Transverse colon (tissue), 4 donors: ENCODE measurements at regions not wholly inside any gene's neighbourhood (a gene's known extent, or its start where the extent isn't known, plus 50 kb on each side); places are given as distances from the start of the nearest gene placed in this dataset.

Experiments
- DNase-seq: peaks from one replicate; pipeline ENCODE4 v3.0.0-alpha.2; 2019
- H3K27ac ChIP-seq, 4 donors: fragments of 200-600 bp; sonication (generic); 2 replicates each; pipeline ENCODE4 v1.5.1; 2016 to 2018; ENCODE audit warnings: inconsistent platforms in 4 of 4
- H3K27me3 ChIP-seq: fragments of 200-600 bp; sonication (generic); 2 replicates; pipeline ENCODE4 v1.5.1; 2017; ENCODE audit warnings: inconsistent platforms
- H3K36me3 ChIP-seq, 4 donors: fragments of 200-600 bp; sonication (generic); 2 replicates each; pipeline ENCODE4 v1.5.1; 2017 to 2019; ENCODE audit warnings: inconsistent platforms in 4 of 4
- H3K4me1 ChIP-seq, 4 donors: fragments of 200-600 bp; sonication (generic); 2 replicates each; pipeline ENCODE4 v1.5.1; 2017 to 2020; ENCODE audit warnings: inconsistent platforms in 4 of 4
- H3K4me3 ChIP-seq, 4 donors: fragments of 200-600 bp; sonication (generic); 1 replicate in 1 of 4; 2 replicates in 3 of 4; pipeline versions ENCODE4 v1.5.1 to v1.6.1; 2017 to 2019; ENCODE audit warnings: inconsistent platforms in 4 of 4
- H3K9me3 ChIP-seq, 2 donors: fragments of 200-600 bp; sonication (generic); 2 replicates each; pipeline ENCODE4 v1.5.1; 2017 to 2019; ENCODE audit warnings: inconsistent platforms in 2 of 2
- EP300 ChIP-seq: sonication (generic); formaldehyde crosslinking; IDR thresholded peaks from one replicate; pipeline ENCODE4 v1.6.1; 2017; ENCODE audit warnings: antibody characterized with exemption, low read depth
- POLR2A ChIP-seq: fragments of 450-650 bp; IDR thresholded peaks from one replicate; pipeline ENCODE4 v1.6.1; 2016; ENCODE audit warnings: antibody characterized with exemption, mild to moderate bottlenecking, moderate library complexity
- POLR2AphosphoS5 ChIP-seq, 3 donors: sonication (generic); formaldehyde crosslinking; IDR thresholded peaks; one replicate each; pipeline ENCODE4 v1.6.1; 2016; ENCODE audit warnings: antibody characterized with exemption in 3 of 3
- WGBS, 2 donors: methylation state at CpG; one replicate each; pipeline ENCODE4 v1.1.5; 2018; ENCODE audit warnings: low coverage in 1 of 2; 5-methylcytosine and 5-hydroxymethylcytosine counted together
- in situ Hi-C, 4 donors: fragments of 200-750 bp; cut with MboI; loops; one replicate each; pipeline versions ENCODE4 v1.15.0 to v1.15.1; 2017; ENCODE audit warnings: low sequenced_read_pairs in 3 of 4, low pct_ligation_motif_present in 1 of 4, low pct_unique_long_range_greater_than_20kb in 1 of 4
- intact Hi-C: fragments of 100-400 bp; cut with DNase I; formaldehyde crosslinking; loops from one replicate; pipeline ENCODE4 v1.15.1; 2023; ENCODE audit warnings: low total_unique reads
- TF ChIP-seq, protein P1 (sequence below), 5 experiments: fragments of 200-600 bp in 3 of 5; fragments of 450-650 bp in 2 of 5; sonication (generic) in 3 of 5; IDR thresholded peaks; 1 replicate in 2 of 5; 2 replicates in 3 of 5; pipeline ENCODE4 v1.5.1; 2016 to 2017; ENCODE audit warnings: antibody characterized with exemption in 5 of 5, inconsistent platforms in 3 of 5, mild to moderate bottlenecking in 2 of 5, moderate library complexity in 1 of 5

- no peaks in the 10 kb centered on the region for H3K27me3 ChIP-seq
- no peak for DNase-seq
- intact Hi-C loops, result no loop called here
- in situ Hi-C loops, result no loop called here
- H3K27ac ChIP-seq, result no peak overlapping the region
- no peak for TF ChIP-seq EP300
- TF ChIP-seq, protein P1, sequence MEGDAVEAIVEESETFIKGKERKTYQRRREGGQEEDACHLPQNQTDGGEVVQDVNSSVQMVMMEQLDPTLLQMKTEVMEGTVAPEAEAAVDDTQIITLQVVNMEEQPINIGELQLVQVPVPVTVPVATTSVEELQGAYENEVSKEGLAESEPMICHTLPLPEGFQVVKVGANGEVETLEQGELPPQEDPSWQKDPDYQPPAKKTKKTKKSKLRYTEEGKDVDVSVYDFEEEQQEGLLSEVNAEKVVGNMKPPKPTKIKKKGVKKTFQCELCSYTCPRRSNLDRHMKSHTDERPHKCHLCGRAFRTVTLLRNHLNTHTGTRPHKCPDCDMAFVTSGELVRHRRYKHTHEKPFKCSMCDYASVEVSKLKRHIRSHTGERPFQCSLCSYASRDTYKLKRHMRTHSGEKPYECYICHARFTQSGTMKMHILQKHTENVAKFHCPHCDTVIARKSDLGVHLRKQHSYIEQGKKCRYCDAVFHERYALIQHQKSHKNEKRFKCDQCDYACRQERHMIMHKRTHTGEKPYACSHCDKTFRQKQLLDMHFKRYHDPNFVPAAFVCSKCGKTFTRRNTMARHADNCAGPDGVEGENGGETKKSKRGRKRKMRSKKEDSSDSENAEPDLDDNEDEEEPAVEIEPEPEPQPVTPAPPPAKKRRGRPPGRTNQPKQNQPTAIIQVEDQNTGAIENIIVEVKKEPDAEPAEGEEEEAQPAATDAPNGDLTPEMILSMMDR (IDR thresholded peaks at IDR 0.05), result no peak
- no peak for TF ChIP-seq POLR2A
- TF ChIP-seq POLR2AphosphoS5 (IDR thresholded peaks at IDR 0.05), result no peak
- 73 to 100% methylated on average over 1 to 9 of the region's 9 CpGs for WGBS, 2 donors
- no peaks in the 10 kb centered on the region for H3K36me3 ChIP-seq
- H3K9me3 ChIP-seq, result no peaks in the 10 kb centered on the region
- no peak overlapping the region for H3K4me3 ChIP-seq
- H3K4me1 ChIP-seq, result no peaks in the 10 kb centered on the region
These were observed 144.7 kb upstream of the IQSEC1 start for GRCh38 chr3:13217736-13218540.

- Histone ChIP-seq H3K4me3 (no peak overlapping the region), H3K27ac (no peak overlapping the region), H3K9me3 (no peaks in the 10 kb centered on the region), H3K27me3 (no peaks in the 10 kb centered on the region), H3K4me1 (no peaks in the 10 kb centered on the region), H3K36me3 (no peaks in the 10 kb centered on the region)
- intact Hi-C loops (no loop called here), in situ Hi-C loops (no loop called here)
- TF ChIP-seq POLR2AphosphoS5 (IDR thresholded peaks at IDR 0.05) (no peak), EP300 (no peak), POLR2A (no peak)
- TF ChIP-seq, protein P1 (IDR thresholded peaks at IDR 0.05), result no peak
- WGBS, 2 donors, result 74 to 83% methylated on average over 1 to 2 of the region's 2 CpGs
- no peak for DNase-seq
These were observed 144.0 kb upstream of the IQSEC1 start for GRCh38 chr3:13217253-13217652.

GRCh38 chr3:13215940-13216546, 142.8 kb upstream of the IQSEC1 start:
- Histone ChIP-seq H3K4me3 (no peak overlapping the region), H3K27ac (no peak overlapping the region), H3K36me3 (no peaks in the 10 kb centered on the region), H3K4me1 (no peaks in the 10 kb centered on the region), H3K27me3 (no peaks in the 10 kb centered on the region), H3K9me3 (no peaks in the 10 kb centered on the region)
- intact Hi-C loops, result no loop called here
- no peak for DNase-seq
- TF ChIP-seq, protein P1 (IDR thresholded peaks at IDR 0.05), result no peak
- no peak for TF ChIP-seq POLR2A
- no peak for TF ChIP-seq POLR2AphosphoS5 (IDR thresholded peaks at IDR 0.05)
- no peak for TF ChIP-seq EP300
- WGBS, 2 donors, result 55% methylated on average over 8 of the region's 8 CpGs; no CpG with 5 or more reads in 1 of the 2 donors
- in situ Hi-C loops, result no loop called here

GRCh38 chr3:13214847-13215472, 141.7 kb upstream of the IQSEC1 start:
- Histone ChIP-seq H3K4me3 (no peak overlapping the region), H3K27me3 (no peaks in the 10 kb centered on the region), H3K9me3 (no peaks in the 10 kb centered on the region), H3K27ac (no peak overlapping the region), H3K36me3 (no peaks in the 10 kb centered on the region), H3K4me1 (no peaks in the 10 kb centered on the region)
- TF ChIP-seq POLR2AphosphoS5 (IDR thresholded peaks at IDR 0.05), result no peak
- TF ChIP-seq, protein P1 (IDR thresholded peaks at IDR 0.05), result no peak
- TF ChIP-seq EP300, result no peak
- no peak for TF ChIP-seq POLR2A
- WGBS, 2 donors, result 75 to 87% methylated on average over 8 to 15 of the region's 15 CpGs
- intact Hi-C loops, result no loop called here
- DNase-seq, result no peak
- in situ Hi-C loops, result no loop called here
